Small intestine (tissue), 7 donors: ENCODE measurements at regions not wholly inside any gene's neighbourhood (a gene's known extent, or its start where the extent isn't known, plus 50 kb on each side); places are given as distances from the start of the nearest gene placed in this dataset.
A peak's percentile ranks its signal among the peaks of the same experiment; 100 is the strongest.

Experiments
- DNase-seq, 2 donors: peaks; one replicate each; pipeline versions ENCODE4 v3.0.0 to v3.0.0-alpha.2; 2013
- FAIRE-seq: peaks from 2 replicates; lab custom pipeline; 2012; peaks lifted over from hg19 to GRCh38; lab: Jason Lieb, UNC
- H3K27ac ChIP-seq, 3 donors: one replicate each; pipeline ENCODE4 v1.5.1; 2013; ENCODE audit warnings: low read length in 2 of 3, mild to moderate bottlenecking in 2 of 3, control low read depth in 1 of 3, inconsistent platforms in 1 of 3, low read depth in 1 of 3, moderate library complexity in 1 of 3
- H3K27me3 ChIP-seq, 3 donors: one replicate each; pipeline ENCODE4 v1.6.1; 2013; ENCODE audit warnings: low read length in 3 of 3, inconsistent platforms in 1 of 3; ENCODE audit not compliant: control insufficient read depth in 3 of 3, insufficient read depth in 3 of 3
- H3K36me3 ChIP-seq, 3 donors: one replicate each; pipeline ENCODE4 v1.6.1; 2013; ENCODE audit warnings: low read length in 3 of 3, inconsistent platforms in 1 of 3, low read depth in 1 of 3, mild to moderate bottlenecking in 1 of 3, moderate library complexity in 1 of 3; ENCODE audit not compliant: control insufficient read depth in 3 of 3, insufficient read depth in 2 of 3
- H3K4me1 ChIP-seq, 3 donors: one replicate each; pipeline ENCODE4 v1.6.1; 2013; ENCODE audit warnings: low read length in 2 of 3, inconsistent platforms in 1 of 3, low read depth in 1 of 3, mild to moderate bottlenecking in 1 of 3, moderate library complexity in 1 of 3; ENCODE audit not compliant: control insufficient read depth in 3 of 3, insufficient read depth in 2 of 3
- H3K4me3 ChIP-seq, 3 donors: one replicate each; pipeline ENCODE4 v1.5.1; 2013; ENCODE audit warnings: low read length in 3 of 3, control low read depth in 1 of 3, inconsistent platforms in 1 of 3, low read depth in 1 of 3, mild to moderate bottlenecking in 1 of 3, moderate library complexity in 1 of 3
- H3K9me3 ChIP-seq, 2 donors: one replicate each; pipeline ENCODE4 v1.6.1; 2013; ENCODE audit warnings: low read depth in 1 of 2, low read length in 1 of 2; ENCODE audit not compliant: control insufficient read depth in 2 of 2, insufficient read depth in 1 of 2
- WGBS, 3 donors: extraction: QIAGEN DNeasy Blood & Tissue Kit; methylation state at CpG; one replicate each; pipeline ENCODE4 v1.1.7; 2013; 5-methylcytosine and 5-hydroxymethylcytosine counted together
- donor health status: healthy with polysubstance abuse.
- donor health status: control.
- donor health status: control.
- donor health status: Bipolar disorder and iron deficiency.
- donor health status: healthy.

DNA sequence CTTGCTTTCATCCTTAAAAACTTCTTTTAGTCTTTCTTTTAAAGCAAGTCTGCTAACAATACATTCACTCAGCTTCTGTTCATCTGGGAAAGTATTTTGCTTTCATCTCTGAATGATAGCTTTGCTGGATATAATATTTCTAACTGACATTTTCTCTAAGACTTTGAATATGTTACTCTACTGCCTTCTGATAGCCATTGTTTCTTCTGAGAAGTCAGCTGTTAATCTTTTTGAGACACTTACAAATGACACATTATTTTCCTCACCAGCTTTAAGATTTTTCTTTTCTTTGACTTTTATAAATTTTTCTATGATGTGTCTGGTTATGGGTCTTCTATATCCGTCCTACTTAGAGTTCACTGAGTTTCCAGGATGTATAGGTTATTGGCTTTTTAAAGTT, 643.1 kb downstream of the KCNA4 start:
- FAIRE-seq (no peak), DNase-seq (no peak)
- Histone ChIP-seq H3K36me3 (no peaks in the 10 kb centered on the region), H3K27ac (no peak overlapping the region), H3K27me3 (no peaks in the 10 kb centered on the region), H3K4me3 (no peak overlapping the region), H3K9me3 (no peaks in the 10 kb centered on the region), H3K4me1 (no peaks in the 10 kb centered on the region)
- WGBS, 3 donors: 63 to 86% (median 66%) methylated on average over 1 of the region's 1 CpG

- no peaks in the 10 kb centered on the region for H3K9me3 ChIP-seq
- no peak overlapping the region for H3K4me3 ChIP-seq
- H3K4me1 ChIP-seq: no peaks in the 10 kb centered on the region
- DNase-seq (no peak), FAIRE-seq (no peak)
- no peaks in the 10 kb centered on the region for H3K27me3 ChIP-seq
- WGBS, 3 donors: 33 to 41% (median 40%) methylated on average over 5 of the region's 5 CpGs
- H3K36me3 ChIP-seq: no peaks in the 10 kb centered on the region
- no peak overlapping the region for H3K27ac ChIP-seq
These were observed 648.7 kb downstream of the KCNA4 start for GRCh38 chr11:29368126-29368525.

DNA sequence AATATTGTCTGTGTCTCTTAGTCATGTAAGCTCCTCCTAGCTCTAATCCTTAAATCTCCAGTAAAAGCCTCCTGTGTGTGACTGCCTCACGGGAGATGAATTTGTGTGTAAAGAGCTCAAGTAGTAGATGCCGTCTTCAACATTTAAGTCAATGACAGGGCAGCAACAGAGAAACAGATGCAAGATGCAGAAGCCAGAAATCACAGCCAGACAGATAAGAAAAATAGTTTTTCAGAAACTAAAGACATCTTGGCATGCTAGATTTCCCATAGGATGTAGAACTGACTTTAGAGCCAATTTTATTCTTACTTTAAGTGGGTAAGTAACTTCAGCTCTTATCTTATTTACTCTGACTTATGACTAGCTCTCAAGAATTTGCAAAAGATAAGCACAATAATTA, 652.8 kb downstream of the KCNA4 start:
- Histone ChIP-seq H3K36me3 (no peaks in the 10 kb centered on the region), H3K4me3 (no peak overlapping the region), H3K9me3 (no peaks in the 10 kb centered on the region), H3K27me3 (no peaks in the 10 kb centered on the region), H3K4me1 (no peaks in the 10 kb centered on the region), H3K27ac (no peak overlapping the region)
- 53 to 72% (median 60%) methylated on average over 2 of the region's 2 CpGs for WGBS, 3 donors
- DNase-seq (no peak), FAIRE-seq (no peak)

DNA sequence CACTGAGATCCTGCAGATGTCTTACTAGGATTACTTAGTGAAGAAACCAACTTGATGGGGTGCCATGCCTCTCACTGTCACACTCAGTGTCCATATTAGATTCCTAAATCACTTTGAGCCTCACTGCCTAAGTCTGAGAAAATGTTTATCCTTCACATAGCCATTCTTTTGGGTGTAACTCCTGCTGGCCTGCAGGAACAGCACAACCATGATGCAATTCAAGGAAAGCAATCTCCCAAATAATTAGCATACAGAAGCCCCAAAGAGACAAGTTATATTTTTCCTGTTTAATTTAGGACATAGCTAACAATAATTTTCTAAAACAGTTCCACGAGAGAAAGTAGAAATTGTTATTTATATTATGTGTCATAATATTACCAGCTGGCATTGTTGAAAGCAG, 655.5 kb downstream of the KCNA4 start:
- DNase-seq: no peak
- H3K9me3 ChIP-seq: no peaks in the 10 kb centered on the region
- H3K4me1 ChIP-seq: no peaks in the 10 kb centered on the region
- 56 to 70% (median 69%) methylated on average over 1 of the region's 1 CpG for WGBS, 3 donors
- FAIRE-seq: no peak
- H3K27me3 ChIP-seq: no peaks in the 10 kb centered on the region
- H3K4me3 ChIP-seq: no peak overlapping the region
- H3K27ac ChIP-seq: no peak overlapping the region
- no peaks in the 10 kb centered on the region for H3K36me3 ChIP-seq

GRCh38 chr11:29353833-29354232, 663.0 kb downstream of the KCNA4 start:
- DNase-seq (no peak), FAIRE-seq (no peak)
- no peak overlapping the region for H3K27ac ChIP-seq
- no peaks in the 10 kb centered on the region for H3K27me3 ChIP-seq
- no peak overlapping the region for H3K4me3 ChIP-seq
- H3K4me1 ChIP-seq: no peaks in the 10 kb centered on the region
- no peaks in the 10 kb centered on the region for H3K9me3 ChIP-seq
- no peaks in the 10 kb centered on the region for H3K36me3 ChIP-seq
- whole genome bisulfite sequencing, 3 donors: 59 to 78% (median 74%) methylated on average over 1 of the region's 1 CpG

GRCh38 chr11:29352273-29352795, 664.5 kb downstream of the KCNA4 start:
- Histone ChIP-seq H3K27ac (no peak overlapping the region), H3K36me3 (no peaks in the 10 kb centered on the region), H3K9me3 (no peaks in the 10 kb centered on the region), H3K4me3 (no peak overlapping the region), H3K27me3 (no peaks in the 10 kb centered on the region), H3K4me1 (no peaks in the 10 kb centered on the region)
- FAIRE-seq: no peak
- 74 to 80% (median 75%) methylated on average over 3 of the region's 3 CpGs for WGBS, 3 donors
- no peak for DNase-seq

- Histone ChIP-seq H3K9me3 (no peaks in the 10 kb centered on the region), H3K27me3 (no peaks in the 10 kb centered on the region), H3K4me1 (no peaks in the 10 kb centered on the region), H3K4me3 (no peak overlapping the region), H3K36me3 (no peaks in the 10 kb centered on the region), H3K27ac (no peak overlapping the region)
- DNase-seq: no peak
- WGBS, 3 donors: 13 to 45% (median 23%) methylated on average over 1 of the region's 1 CpG
- no peak for FAIRE-seq
These were observed 665.4 kb downstream of the KCNA4 start for GRCh38 chr11:29351301-29351873.

- DNase-seq (peak; percentile 49 to 59), FAIRE-seq (no peak)
- Histone ChIP-seq H3K4me1 (no peaks in the 10 kb centered on the region), H3K9me3 (no peaks in the 10 kb centered on the region), H3K36me3 (no peaks in the 10 kb centered on the region), H3K27me3 (no peaks in the 10 kb centered on the region), H3K27ac (no peak overlapping the region), H3K4me3 (no peak overlapping the region)
- 21 to 24% (median 21%) methylated on average over 8 of the region's 8 CpGs for WGBS, 3 donors
These were observed 673.1 kb downstream of the KCNA4 start for GRCh38 chr11:29343465-29344333.
